GM21723 (cell line): ENCODE measurements at regions not wholly inside any gene's neighbourhood (a gene's known extent, or its start where the extent isn't known, plus 50 kb on each side); places are given as distances from the start of the nearest gene placed in this dataset.

Experiments
- ATAC-seq: cut with Tn5 transposase; IDR thresholded peaks from one replicate; pipeline ENCODE4 v1.9.1; 2021; ENCODE audit warnings: mild to moderate bottlenecking, moderate library complexity; ENCODE audit not compliant: unreplicated experiment

DNA sequence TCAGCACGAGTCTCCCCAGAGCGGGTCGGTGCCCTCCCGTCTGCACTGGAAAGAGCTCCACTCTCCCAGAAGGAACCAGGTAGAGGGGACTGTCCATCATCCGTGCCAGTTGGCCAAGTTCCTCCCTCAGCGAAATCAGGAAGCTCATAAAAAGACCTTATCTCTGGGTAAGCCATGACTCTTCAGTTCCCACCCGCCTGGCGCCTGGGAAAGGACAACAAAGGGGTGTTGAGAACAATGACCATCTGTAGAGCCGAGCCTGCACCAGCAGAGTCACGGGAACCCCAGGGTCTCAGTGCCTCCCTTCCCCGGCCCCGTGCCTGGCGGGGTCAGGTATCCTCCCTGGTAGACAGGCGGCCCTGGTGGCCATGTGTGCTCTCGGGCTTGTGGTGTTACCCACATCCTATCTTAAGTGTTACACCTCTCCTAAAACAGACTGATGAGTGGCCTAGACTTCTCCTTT lies 190.7 kb downstream of the AXIN2 start:
- ATAC-seq: no peak

DNA sequence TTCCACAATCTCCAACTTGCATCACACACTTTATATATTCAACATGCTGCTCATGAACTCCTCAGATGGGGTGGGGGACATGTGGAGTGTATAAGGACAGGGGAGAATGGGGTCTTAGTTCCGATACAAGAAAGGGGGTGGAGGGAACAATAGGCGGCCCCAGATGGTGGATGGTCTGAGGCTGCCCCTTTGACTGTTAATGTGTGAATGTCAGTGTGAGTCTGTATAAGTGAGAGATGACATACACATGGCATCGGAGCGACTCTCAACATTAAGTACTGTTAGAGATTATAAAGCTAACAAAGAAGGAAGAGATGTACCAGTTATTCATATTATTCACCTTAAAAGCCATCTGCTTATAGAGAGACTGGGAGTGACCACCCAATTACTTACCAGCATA lies 193.1 kb downstream of the AXIN2 start:
- no peak for ATAC-seq

DNA sequence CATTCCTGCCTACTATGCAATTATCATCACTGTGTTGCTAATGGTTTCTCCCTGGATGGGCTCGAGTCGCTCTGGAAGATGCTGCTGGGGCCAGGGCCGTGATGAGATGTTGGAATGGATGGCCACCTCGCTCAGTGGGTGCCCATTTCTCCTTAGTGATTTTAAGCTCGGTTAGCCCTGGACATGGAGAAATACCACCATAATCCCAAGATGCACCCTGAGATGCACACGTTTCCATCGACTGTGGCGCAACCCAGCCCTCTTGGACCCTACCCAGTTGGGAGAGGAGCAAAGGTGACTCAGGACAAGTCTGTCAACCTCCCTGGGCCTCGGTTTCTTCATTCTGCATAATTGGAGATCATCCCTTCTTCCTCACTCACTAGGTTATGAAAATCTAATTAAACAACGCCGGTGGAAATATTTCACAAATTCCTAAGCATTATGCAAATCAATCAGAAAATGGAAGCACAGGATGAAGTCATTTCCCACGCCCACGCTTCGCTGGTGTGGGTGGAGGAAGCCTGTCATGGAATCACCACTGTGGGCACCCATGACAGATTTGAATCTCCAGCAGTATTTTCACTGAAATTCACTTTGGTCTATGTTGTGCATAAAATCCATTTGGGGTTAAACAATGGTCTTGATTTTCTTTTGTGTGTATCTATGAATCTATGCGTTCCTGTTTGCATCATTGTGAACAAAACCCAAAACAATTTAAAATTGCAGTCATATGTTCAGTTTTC lies 195.2 kb downstream of the AXIN2 start:
- ATAC-seq: no peak

DNA sequence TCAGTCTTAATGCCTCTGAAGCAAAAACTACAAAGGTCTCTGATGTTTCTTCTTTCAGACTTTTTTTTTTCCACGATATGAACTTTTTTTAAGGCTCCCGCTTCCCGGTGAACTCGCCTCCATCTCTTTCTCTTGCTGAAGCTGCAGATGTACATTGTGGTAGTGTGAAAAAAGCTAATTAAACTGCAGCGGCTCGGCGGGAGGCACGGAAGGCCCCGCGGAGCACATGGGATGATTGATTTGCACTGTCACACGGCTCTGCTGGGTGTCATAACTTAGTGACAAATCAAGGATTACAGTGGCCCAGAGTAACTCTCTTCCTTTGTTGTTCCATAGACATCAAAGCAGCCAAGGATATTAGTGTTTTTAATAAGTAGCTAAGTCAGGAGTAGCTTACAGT lies 196.3 kb downstream of the AXIN2 start:
- no peak for ATAC-seq

DNA sequence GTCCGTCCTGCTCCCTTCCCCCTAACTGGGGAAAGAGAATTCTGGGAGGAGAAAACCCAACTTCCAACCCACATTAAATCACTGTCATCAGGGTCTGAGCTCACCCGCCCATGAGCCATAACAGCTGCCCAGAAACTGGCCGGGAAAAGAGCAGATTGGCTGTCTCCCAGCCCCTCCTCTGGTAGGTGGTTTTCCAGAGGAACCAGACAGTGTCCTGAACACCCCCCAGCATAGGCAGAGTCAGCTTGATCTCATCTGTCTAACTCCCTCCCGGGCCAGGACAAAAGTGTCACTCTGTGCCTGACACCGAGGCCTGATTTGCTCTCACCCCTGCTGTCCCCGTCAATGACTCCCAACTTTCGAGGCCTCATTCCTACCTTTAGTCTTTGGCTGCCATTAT lies 197.0 kb downstream of the AXIN2 start:
- ATAC-seq: no peak

DNA sequence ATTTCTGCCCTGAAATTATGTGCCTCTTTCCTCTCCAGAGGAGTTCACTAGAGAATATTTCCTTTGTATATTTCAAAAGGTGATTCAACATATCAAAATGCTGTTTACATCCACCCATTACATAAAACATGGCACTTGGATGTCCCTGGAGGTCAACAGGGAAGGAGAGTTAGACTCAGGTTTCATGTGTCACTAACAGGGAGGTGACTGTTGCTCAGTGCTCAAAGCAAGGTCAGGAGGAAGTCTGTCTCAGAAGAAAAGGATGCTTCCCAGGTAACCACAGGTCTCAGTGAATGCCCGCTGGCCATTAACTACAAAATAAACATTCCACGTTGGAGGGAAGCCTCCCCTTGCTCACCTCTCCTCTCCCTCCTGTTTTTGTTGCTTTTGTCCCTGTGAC lies 198.6 kb downstream of the AXIN2 start:
- no peak for ATAC-seq

DNA sequence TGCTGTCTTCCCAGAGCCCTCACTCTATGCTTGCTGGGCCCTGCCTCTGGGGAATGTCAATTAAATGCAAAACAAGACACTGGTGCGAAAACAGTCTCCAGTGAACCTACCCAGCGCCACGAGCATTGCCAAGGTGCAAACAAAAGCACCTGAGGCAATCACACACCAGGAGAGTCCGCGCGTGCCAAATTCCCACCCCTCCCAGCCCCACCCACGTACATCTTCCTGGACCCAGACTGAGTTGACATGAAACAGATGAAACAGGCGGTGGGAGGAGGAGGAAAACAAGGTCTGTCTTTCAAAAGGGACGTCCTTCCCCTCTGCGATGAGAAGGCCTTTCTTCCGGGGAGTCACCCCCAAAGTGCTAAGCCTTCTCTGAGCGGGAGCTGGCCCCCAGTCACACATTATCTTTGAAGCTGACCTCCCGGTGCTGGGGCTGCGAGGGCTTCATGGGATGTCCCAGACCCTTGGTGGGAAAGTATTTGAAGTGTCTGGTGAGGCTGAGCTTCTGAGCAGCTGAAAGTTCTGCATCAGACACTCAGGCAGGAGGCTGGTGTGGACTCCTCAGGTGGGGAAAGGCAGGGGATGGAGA lies 200.4 kb downstream of the AXIN2 start:
- no peak for ATAC-seq

DNA sequence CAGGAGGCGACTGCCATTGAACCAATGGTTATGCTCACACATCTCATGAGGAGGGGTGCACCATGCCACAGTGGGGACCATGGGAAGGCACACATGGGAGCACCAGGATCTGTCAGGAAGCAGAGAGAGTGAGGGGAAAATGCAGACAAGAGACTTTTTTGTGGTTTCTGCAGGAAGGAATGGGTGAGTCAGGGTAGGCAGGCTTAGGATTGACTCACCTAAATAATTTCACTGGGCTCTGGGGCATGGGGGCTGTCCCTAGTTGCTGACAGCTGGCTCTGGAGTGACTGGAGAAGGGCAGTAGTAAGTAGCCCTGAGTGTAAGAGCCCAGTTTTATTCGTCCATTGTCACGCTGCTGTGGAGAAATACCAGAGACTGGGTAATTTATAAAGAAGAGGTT lies 202.4 kb downstream of the AXIN2 start:
- ATAC-seq: no peak

DNA sequence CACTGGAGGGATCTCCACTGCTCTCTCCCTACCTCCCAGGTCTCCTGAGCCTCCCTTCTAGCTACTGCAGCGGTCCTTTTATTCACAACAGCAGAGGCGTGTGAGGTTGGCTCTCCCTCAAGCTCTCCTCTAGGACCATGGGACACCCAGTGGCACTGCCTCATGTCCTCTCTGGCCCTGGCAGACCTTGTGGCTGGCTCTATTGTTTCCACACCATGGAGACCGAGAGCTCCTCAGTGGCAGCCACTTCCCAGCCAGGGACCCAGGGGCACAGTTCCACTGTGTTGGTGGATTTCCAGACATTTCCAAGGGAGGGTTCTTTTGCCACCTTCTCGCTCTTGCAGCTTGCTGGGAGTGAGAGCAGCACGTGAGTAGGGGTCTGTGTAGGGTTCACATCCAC lies 204.9 kb downstream of the AXIN2 start:
- ATAC-seq: no peak

DNA sequence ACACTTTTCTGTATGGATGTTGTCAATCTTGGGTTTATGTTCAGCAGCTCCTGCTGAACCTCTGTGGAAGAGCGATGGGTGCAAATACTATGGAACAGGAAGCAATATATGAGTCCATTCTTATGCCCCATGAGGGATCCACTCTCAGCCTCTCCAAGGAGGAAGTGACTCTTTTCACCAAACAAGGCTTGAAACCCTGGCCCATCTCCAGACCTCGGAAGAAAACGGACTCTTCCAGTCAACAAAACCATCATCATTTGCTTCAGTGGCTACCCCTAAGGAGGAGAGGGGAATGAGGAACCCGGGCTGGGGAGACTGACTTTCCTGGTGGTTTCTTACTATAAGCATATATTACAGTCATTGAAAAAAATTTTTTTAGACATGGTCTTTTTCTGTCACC lies 206.2 kb downstream of the AXIN2 start:
- ATAC-seq: no peak

DNA sequence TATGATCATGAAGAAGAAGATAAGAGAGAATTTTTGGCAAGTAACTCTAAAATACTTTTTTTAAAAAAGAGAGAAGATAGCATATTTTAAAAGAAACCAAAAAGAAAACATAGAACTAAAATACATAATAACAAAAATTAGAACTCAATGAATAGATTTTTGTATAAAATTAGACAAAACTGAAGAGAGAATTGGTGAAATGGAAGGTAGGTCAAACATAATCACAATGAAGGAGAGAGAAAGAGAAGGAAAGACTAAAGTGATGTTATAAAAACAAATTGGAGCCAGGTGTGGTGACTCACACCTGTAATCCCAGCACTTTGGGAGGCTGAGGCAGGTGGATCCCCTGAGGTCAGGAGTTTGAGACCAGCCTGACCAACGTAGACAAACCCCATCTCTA lies 211.5 kb downstream of the AXIN2 start:
- no peak for ATAC-seq

DNA sequence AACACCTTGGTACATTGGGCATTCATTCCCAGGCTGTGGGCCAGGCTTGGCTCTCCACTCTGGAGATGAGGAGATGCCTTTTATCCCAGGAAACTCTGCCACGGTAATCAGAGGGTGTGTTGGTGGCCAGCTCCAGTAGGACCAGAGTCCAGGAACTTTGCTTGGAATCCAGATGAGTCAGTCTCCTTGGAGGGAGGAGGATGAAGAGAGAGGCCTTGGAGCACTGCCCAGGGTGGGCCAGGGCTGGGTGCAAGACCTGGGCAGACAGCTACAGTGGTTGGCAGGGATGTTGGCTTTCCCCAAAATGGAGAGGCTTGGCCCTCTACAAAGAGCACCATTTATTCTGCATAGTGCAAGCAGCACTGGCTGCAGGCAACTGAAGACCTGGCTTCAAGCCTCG lies 209.0 kb downstream of the RGS9 start:
- ATAC-seq: no peak

DNA sequence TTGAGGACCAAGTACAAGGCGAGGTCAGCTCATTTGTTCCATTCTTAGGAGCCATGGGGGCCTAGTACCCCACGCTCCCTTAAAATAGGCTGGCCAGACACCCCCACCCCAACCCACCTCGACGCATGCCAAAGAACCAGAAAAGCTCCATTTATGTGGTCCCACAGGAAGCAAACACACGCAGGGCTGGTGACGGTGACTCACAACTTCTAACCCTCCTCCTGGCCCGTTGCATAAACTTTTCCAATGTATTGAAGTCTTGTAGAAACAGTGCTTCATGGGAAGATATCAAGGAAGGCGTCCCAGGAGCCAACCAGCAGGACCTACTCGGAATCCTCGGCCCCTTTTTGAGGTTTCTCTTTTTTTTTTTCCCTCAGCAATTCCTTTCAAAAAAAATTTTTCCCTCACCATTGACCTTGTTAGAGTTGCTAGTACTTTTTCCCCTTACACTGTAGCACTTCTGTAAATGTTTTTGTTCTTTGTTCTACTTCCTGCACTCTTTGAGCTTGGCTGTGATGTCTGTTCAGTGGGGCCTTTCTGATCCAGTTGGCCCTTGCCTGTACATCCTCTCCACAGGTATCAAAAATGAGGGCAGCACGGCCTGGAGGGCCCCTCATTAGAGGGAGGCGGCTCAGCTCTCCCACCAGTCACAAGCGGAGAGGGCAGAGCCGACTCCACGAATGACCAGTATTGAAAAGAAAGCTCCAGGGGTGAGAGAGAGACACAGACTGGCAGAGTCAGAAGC lies 208.3 kb downstream of the RGS9 start:
- no peak for ATAC-seq

DNA sequence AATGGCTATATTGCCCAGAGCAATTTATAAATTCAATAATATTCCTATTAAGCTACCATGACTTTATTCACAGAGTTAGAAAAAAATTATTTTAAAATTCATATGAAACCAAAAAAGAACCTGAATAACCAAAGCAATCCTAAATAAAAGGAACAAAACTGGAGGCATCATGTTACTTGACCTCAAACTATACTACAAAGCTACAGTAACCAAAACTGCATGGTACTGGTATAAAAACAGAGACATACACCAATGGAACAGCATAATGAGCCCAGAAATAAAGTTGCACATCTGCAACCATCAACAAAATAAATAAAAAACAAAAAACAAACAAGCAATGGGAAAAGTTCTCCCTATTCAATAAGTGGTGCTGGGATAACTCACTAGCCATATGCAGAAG lies 203.2 kb downstream of the RGS9 start:
- ATAC-seq: no peak

DNA sequence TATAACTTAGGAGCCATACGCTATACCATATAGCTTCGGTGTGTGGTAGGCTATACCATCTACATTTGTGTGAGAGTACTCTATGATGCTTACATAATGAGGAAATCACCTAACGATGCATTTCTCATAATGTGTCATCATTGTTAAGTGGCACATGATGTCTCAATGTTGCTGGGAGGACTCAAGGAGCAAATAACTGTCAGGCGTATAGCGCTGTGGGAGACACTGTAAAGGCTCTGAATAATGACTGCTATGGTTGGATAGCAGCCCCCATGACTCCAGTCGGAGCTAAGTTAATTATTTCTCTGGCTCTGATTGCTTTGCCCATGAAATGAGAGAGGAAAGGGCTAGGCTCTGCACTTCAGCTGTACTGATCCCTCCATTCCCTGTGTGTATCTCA lies 197.2 kb downstream of the RGS9 start:
- ATAC-seq: no peak

DNA sequence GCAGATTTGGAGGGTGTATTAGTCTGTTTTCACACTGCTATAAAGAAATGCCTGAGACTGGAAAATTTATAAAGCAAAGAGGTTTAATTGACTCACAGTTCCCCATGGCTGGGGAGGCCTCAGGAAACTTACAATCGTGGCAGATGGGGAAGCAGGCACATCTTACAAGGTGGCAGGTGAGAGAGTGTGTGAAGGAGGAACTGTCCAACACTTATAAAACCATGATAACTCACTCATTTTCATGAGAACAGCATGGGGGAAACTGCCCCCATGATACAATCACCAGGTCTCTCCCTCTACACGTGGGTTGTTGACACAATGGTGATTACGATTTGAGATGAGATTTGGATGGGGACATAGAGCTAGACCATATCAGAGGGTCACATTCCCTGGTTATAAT lies 195.6 kb downstream of the RGS9 start:
- no peak for ATAC-seq

DNA sequence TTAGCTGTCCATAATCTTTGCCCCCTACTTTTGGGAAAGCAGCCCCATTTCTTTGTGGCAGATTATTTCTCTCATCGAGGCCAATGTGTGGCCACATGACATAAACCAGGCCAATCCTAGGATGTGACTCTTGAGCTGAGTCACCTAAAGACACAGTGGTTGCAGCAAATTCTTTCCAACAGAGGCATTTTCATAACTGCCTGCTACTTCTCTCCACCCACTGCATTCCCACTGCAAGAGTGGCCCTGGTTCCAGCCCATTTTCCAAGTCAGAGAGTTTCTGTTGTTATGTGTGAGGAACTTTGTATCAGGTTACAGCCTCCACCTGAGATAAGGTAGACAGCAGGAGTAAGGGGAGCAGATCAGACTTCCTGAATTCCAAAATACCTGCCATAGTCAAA lies 195.2 kb downstream of the RGS9 start:
- no peak for ATAC-seq

DNA sequence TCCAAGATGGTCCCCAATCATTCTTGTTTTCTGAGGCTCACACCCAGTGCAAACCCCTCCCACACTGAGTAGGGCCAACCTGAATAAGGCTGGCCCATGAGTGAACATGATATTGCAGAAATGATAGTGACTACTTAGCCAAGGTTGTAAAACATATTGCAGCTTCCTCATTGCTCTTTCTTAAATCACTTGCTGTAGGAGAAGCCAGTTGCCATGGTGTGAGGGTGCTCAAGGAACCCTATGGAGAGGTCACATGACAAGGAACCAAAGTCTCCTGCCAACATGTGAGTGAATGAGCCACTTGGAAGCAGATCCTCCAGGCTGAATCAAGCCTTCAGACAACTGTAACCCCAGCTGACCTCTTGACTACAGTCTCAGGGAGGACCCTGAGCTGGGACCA lies 191.4 kb downstream of the RGS9 start:
- no peak for ATAC-seq

DNA sequence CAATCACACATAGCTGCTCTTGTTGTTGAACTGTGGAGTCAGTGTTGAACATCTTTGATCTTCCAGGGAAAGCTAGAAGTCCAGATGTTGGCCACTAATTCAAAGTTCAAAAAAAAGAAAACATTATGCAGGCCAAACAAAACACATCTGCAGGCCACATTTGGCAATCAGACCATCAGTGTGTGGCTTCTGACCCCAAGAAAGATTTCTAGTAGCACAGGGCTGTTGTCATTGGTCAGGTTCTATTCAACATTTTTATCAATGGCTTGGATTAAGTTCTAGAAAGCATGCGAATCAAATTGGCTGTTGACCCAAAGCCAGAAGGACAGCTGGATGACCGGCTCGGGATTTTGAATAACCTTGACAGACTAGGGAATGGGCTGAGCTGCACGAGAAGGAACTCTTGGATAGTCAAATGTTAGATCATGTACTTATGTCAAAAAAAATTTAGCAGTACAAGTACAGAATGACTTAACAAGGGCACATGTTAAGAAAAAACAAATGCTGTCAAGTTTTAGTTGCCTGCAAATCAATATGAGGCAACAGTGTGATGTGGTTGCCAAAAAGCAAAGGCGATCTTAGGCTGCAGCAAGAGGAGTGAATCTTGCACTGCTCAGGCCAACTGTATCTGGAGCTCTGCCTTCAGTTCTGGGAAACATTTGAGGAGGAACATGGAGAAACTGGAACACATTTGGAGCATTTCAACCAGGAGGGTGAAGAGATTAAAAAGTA lies 187.6 kb downstream of the RGS9 start:
- ATAC-seq: no peak

DNA sequence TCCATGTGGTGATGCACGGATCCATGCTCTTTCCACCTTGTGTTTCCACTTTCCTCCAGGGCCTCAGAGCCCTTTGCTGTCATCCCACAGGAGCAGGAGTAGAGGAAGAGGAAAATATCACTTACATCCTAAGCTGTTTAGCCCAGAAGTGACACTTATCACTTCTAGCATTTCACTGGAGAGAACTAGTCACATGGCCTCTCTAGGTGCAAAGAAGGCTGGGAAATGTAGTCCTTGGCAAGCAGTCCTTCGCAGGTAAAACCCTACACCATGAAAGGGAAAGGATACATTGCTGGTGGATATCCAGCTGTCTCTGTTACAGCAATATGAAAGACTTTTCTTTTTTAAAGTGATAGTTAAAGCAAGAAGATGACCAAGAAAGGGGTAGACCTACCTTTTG lies 185.9 kb downstream of the RGS9 start:
- no peak for ATAC-seq

DNA sequence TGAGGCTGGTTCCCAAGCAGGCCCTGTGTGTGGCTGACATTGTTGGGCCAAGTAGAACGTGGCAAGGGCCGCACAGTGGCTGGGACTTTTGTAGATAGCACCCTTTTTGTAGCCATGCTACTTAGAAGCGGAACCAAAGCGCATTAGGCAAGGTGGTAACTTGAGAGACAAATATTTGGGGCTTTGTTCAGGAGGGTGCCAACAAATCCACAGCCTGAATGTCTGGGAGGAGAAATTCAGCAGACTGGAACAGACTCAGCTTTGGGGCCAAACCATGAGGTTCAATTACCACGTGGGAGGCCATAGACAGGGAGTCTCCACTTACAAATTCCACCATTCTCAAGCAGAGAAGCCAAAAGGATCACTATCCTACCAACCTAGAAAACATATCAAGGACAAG lies 183.7 kb downstream of the RGS9 start:
- no peak for ATAC-seq

DNA sequence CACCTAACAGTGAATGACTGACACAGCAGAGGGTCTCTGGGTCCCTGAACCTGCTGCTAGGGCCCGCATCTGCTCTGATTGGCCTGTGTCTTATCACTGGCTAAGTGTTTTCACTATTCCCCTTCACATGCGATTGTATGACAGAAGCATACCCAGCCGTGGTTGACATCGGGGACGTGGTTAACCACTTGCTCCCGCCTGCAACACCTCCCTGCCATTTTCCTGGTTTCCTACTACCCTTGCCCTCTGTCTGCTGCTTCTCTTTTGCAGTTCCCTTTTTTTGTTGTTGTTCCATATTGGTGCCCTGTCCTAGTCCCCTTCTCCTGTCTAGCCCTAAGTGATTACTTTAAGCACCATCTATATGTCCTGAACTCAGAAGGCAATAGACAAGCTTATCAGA lies 177.0 kb downstream of the RGS9 start:
- ATAC-seq: no peak
